ENCODE measurements at regions not wholly inside any gene's neighbourhood (a gene's known extent, or its start where the extent isn't known, plus 50 kb on each side); places are given as distances from the start of the nearest gene placed in this dataset.
A peak's percentile ranks its signal among the peaks of the same experiment; 100 is the strongest.

- DNase-seq (ENCODE audit: low read depth in 2 of 2), result no peak
These were observed 155.9 kb downstream of the AXIN2 start for GRCh38 chr17:65405563-65405962.

GRCh38 chr17:65404761-65405160, 156.7 kb downstream of the AXIN2 start:
- no peak for DNase-seq (ENCODE audit: low read depth in 2 of 2)

GRCh38 chr17:65403626-65404025, 157.8 kb downstream of the AXIN2 start:
- DNase-seq (ENCODE audit: low read depth in 2 of 2), result no peak

- no peak for DNase-seq (ENCODE audit: low read depth in 2 of 2)
These were observed 158.6 kb downstream of the AXIN2 start for GRCh38 chr17:65402513-65403496.

GRCh38 chr17:65401561-65401960, 159.9 kb downstream of the AXIN2 start:
- no peak for DNase-seq (ENCODE audit: low read depth in 2 of 2)

- no peak for DNase-seq (ENCODE audit: low read depth in 2 of 2)
These were observed 160.7 kb downstream of the AXIN2 start for GRCh38 chr17:65400701-65401100.

GRCh38 chr17:65398040-65398787, 163.2 kb downstream of the AXIN2 start:
- DNase-seq (ENCODE audit: low read depth in 2 of 2), result no peak

GRCh38 chr17:65395924-65396323, 165.5 kb downstream of the AXIN2 start:
- no peak for DNase-seq (ENCODE audit: low read depth in 2 of 2)

- no peak for DNase-seq (ENCODE audit: low read depth in 2 of 2)
These were observed 166.5 kb downstream of the AXIN2 start for GRCh38 chr17:65394811-65395472.

- DNase-seq (ENCODE audit: low read depth in 2 of 2), result no peak
These were observed 167.9 kb downstream of the AXIN2 start for GRCh38 chr17:65393514-65393913.

GRCh38 chr17:65389949-65390348, 171.5 kb downstream of the AXIN2 start:
- peak in 1 of 2 experiments; percentile 14 for DNase-seq (ENCODE audit: low read depth in 2 of 2)

- DNase-seq (ENCODE audit: low read depth in 2 of 2), result no peak
These were observed 172.0 kb downstream of the AXIN2 start for GRCh38 chr17:65389426-65389825.

- peak; percentile 25 to 31 for DNase-seq (ENCODE audit: low read depth in 2 of 2)
These were observed 172.5 kb downstream of the AXIN2 start for GRCh38 chr17:65388911-65389310.

GRCh38 chr17:65387322-65387721, 174.1 kb downstream of the AXIN2 start:
- no peak for DNase-seq (ENCODE audit: low read depth in 2 of 2)

- DNase-seq (ENCODE audit: low read depth in 2 of 2), result no peak
These were observed 175.7 kb downstream of the AXIN2 start for GRCh38 chr17:65385726-65386125.

GRCh38 chr17:65385071-65385470, 176.4 kb downstream of the AXIN2 start:
- no peak for DNase-seq (ENCODE audit: low read depth in 2 of 2)

GRCh38 chr17:65381152-65381551, 180.3 kb downstream of the AXIN2 start:
- no peak for DNase-seq (ENCODE audit: low read depth in 2 of 2)

GRCh38 chr17:65374966-65375365, 186.5 kb downstream of the AXIN2 start:
- no peak for DNase-seq (ENCODE audit: low read depth in 2 of 2)

- DNase-seq (ENCODE audit: low read depth in 2 of 2), result no peak
These were observed 189.7 kb downstream of the AXIN2 start for GRCh38 chr17:65371702-65372101.

GRCh38 chr17:65370669-65371131, 190.7 kb downstream of the AXIN2 start:
- DNase-seq (ENCODE audit: low read depth in 2 of 2), result no peak

GRCh38 chr17:65368341-65368740, 193.1 kb downstream of the AXIN2 start:
- no peak for DNase-seq (ENCODE audit: low read depth in 2 of 2)
